ENCODE measurements at regions not wholly inside any gene's neighbourhood (a gene's known extent, or its start where the extent isn't known, plus 50 kb on each side); places are given as distances from the start of the nearest gene placed in this dataset.

- Histone ChIP-seq H3K4me2 (ENCODE audit: low read length) (no peak overlapping the region), H3K36me3 (ENCODE audit: control insufficient read depth, insufficient read depth, low read length) (no peaks in the 10 kb centered on the region), H3K9me3 (ENCODE audit: control insufficient read depth, low read length) (no peaks in the 10 kb centered on the region), H3K79me2 (peaks cover 2% of the 10 kb centered on the region), H3K4me3 (ENCODE audit: low read depth, low read length) (no peak overlapping the region), H2AFZ (no peak overlapping the region), H3K27me3 (ENCODE audit: control insufficient read depth, insufficient read depth, low read length) (no peaks in the 10 kb centered on the region), H3K27ac (no peak overlapping the region), H3K4me1 (no peaks in the 10 kb centered on the region), H3K9ac (no peak overlapping the region)
- TF ChIP-seq CTCF (IDR thresholded peaks at IDR 0.05): no peak
Observed at GRCh38 chr17:51508048-51508447, 247.7 kb downstream of the UTP18 start.

- Histone ChIP-seq H3K79me2 (peaks cover 2% of the 10 kb centered on the region), H3K27me3 (ENCODE audit: control insufficient read depth, insufficient read depth, low read length) (no peaks in the 10 kb centered on the region), H3K4me1 (no peaks in the 10 kb centered on the region), H3K27ac (no peak overlapping the region), H3K36me3 (ENCODE audit: control insufficient read depth, insufficient read depth, low read length) (no peaks in the 10 kb centered on the region), H3K4me3 (ENCODE audit: low read depth, low read length) (no peak overlapping the region), H3K4me2 (ENCODE audit: low read length) (no peak overlapping the region), H3K9me3 (ENCODE audit: control insufficient read depth, low read length) (no peaks in the 10 kb centered on the region), H3K9ac (no peak overlapping the region), H2AFZ (no peak overlapping the region)
- no peak for TF ChIP-seq CTCF (IDR thresholded peaks at IDR 0.05)
Observed at GRCh38 chr17:51510940-51511339, 250.6 kb downstream of the UTP18 start.

DNA sequence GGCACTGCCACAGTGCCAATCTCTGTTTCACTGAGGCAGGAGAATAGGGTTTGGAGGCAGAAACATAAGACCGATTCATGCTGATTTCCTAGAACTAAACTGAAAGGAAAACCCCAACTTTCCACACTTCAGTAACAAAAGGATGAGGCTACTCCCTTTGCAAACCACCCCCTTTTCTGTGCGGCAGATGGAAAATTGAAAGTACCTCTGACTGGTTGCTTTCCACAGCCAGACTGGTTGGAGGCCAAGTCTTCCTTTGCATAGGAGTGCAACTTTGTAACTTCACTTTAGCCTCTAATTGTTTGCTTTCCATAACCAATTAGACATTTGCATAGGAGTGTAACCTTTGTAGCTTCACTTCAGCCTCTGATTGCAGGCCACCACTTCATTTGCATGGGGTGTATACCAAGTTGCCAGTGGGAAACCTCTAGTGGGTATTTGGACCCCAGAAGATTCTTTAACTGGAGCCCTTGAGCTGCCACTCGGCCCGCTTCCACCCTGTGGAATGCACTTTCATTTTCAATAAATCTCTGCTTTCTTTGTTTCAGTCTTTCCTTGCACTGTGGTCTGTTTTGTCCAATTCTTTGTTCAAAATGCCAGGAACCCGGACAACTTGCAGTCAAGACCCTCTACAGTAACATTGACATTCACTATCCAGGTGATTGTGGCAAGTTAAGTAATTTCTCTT, 252.0 kb downstream of the UTP18 start:
- H3K79me2 ChIP-seq: peaks cover 2% of the 10 kb centered on the region
- no peak overlapping the region for H3K27ac ChIP-seq
- TF ChIP-seq CTCF (IDR thresholded peaks at IDR 0.05): no peak
- H3K9ac ChIP-seq: no peak overlapping the region
- no peak overlapping the region for H3K4me3 ChIP-seq (ENCODE audit: low read depth, low read length)
- H3K9me3 ChIP-seq (ENCODE audit: control insufficient read depth, low read length): no peaks in the 10 kb centered on the region
- H3K36me3 ChIP-seq (ENCODE audit: control insufficient read depth, insufficient read depth, low read length): no peaks in the 10 kb centered on the region
- H3K27me3 ChIP-seq (ENCODE audit: control insufficient read depth, insufficient read depth, low read length): no peaks in the 10 kb centered on the region
- H3K4me1 ChIP-seq: no peaks in the 10 kb centered on the region
- no peak overlapping the region for H2AFZ ChIP-seq
- no peak overlapping the region for H3K4me2 ChIP-seq (ENCODE audit: low read length)

- Histone ChIP-seq H2AFZ (no peak overlapping the region), H3K79me2 (no peaks in the 10 kb centered on the region), H3K4me2 (ENCODE audit: low read length) (no peak overlapping the region), H3K36me3 (ENCODE audit: control insufficient read depth, insufficient read depth, low read length) (no peaks in the 10 kb centered on the region), H3K4me3 (ENCODE audit: low read depth, low read length) (no peak overlapping the region), H3K9ac (no peak overlapping the region), H3K27me3 (ENCODE audit: control insufficient read depth, insufficient read depth, low read length) (no peaks in the 10 kb centered on the region), H3K4me1 (no peaks in the 10 kb centered on the region), H3K9me3 (ENCODE audit: control insufficient read depth, low read length) (no peaks in the 10 kb centered on the region), H3K27ac (no peak overlapping the region)
- no peak for TF ChIP-seq CTCF (IDR thresholded peaks at IDR 0.05)
Observed at GRCh38 chr17:51516924-51517323, 256.6 kb downstream of the UTP18 start.

DNA sequence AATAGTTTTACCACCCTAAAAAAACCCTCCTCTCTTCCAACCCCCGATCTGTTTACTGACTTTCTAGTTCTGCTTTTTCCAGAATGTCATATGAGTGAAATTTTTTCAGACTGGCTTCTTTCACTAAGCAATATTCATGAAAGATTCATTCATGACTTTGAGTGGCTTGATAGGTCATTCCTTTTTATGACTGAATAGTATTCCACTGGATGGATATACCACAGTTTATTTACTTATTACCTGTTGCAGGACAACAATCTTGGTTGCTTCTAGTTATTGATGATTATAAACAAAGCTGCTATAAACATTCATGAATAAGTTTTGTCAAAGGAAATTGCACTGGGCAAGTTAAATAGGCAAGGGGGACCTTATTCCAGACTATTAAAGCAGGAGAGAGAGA, 264.2 kb downstream of the UTP18 start:
- no peaks in the 10 kb centered on the region for H3K4me1 ChIP-seq
- no peak overlapping the region for H3K27ac ChIP-seq
- no peaks in the 10 kb centered on the region for H3K79me2 ChIP-seq
- H3K4me2 ChIP-seq (ENCODE audit: low read length): no peak overlapping the region
- no peak overlapping the region for H2AFZ ChIP-seq
- H3K27me3 ChIP-seq (ENCODE audit: control insufficient read depth, insufficient read depth, low read length): no peaks in the 10 kb centered on the region
- TF ChIP-seq CTCF (IDR thresholded peaks at IDR 0.05): no peak
- H3K9ac ChIP-seq: no peak overlapping the region
- no peaks in the 10 kb centered on the region for H3K9me3 ChIP-seq (ENCODE audit: control insufficient read depth, low read length)
- no peak overlapping the region for H3K4me3 ChIP-seq (ENCODE audit: low read depth, low read length)
- no peaks in the 10 kb centered on the region for H3K36me3 ChIP-seq (ENCODE audit: control insufficient read depth, insufficient read depth, low read length)

Data from parathyroid adenoma (tissue), 2 donors.